ENCODE measurements at regions not wholly inside any gene's neighbourhood (a gene's known extent, or its start where the extent isn't known, plus 50 kb on each side); places are given as distances from the start of the nearest gene placed in this dataset.
"Not testable (repeated sequence)": the region's sequence is repeated elsewhere in the genome, so short reads cannot be mapped to it uniquely, and the experiment has no call there.

GRCh38 chr20:47441774-47442150, 59.9 kb upstream of the NCOA3 start:
- DNase-seq (ENCODE audit: low read depth) = no peak

- DNase-seq (ENCODE audit: low read depth) = not testable (repeated sequence)
These were observed 58.6 kb upstream of the NCOA3 start for GRCh38 chr20:47443060-47443459.

- DNase-seq (ENCODE audit: low read depth) = no peak
These were observed 57.1 kb upstream of the NCOA3 start for GRCh38 chr20:47444584-47444983.

- no peak for DNase-seq (ENCODE audit: low read depth)
These were observed 56.4 kb upstream of the NCOA3 start for GRCh38 chr20:47445291-47445690.

GRCh38 chr20:47447350-47448296, 54.1 kb upstream of the NCOA3 start:
- DNase-seq (ENCODE audit: low read depth) = not testable (repeated sequence)

GRCh38 chr20:47448429-47448828, 53.3 kb upstream of the NCOA3 start:
- DNase-seq (ENCODE audit: low read depth) = no peak

- no peak for DNase-seq (ENCODE audit: low read depth)
These were observed 50.1 kb upstream of the NCOA3 start for GRCh38 chr20:47451602-47451904.

All from iris pigment epithelial cell (primary cell).